Ishikawa (cell line): ENCODE measurements at regions not wholly inside any gene's neighbourhood (a gene's known extent, or its start where the extent isn't known, plus 50 kb on each side); places are given as distances from the start of the nearest gene placed in this dataset.

Experiments used
- CEBPB ChIP-seq: IDR thresholded peaks from 2 replicates; pipeline ENCODE4 v1.6.1; 2012
- CREB1 ChIP-seq: IDR thresholded peaks from 2 replicates; pipeline ENCODE4 v1.6.1; 2012; ENCODE audit warnings: low read depth
- EGR1 ChIP-seq: IDR thresholded peaks from 2 replicates; pipeline ENCODE4 v1.6.1; 2012
- EP300 ChIP-seq: IDR thresholded peaks from 2 replicates; pipeline ENCODE4 v1.6.1; 2012; ENCODE audit warnings: borderline replicate concordance
- FOXM1 ChIP-seq: IDR thresholded peaks from 2 replicates; pipeline ENCODE4 v1.6.1; 2012; ENCODE audit warnings: low read depth, borderline replicate concordance
- NFIC ChIP-seq: IDR thresholded peaks from 2 replicates; pipeline ENCODE4 v1.6.1; 2012
- RAD21 ChIP-seq: IDR thresholded peaks from 2 replicates; pipeline ENCODE4 v1.6.1; 2012; ENCODE audit warnings: low read depth
- REST ChIP-seq: IDR thresholded peaks from 2 replicates; pipeline ENCODE4 v1.6.1; 2012; ENCODE audit warnings: low read depth, mild to moderate bottlenecking
- TAF1 ChIP-seq: IDR thresholded peaks from 2 replicates; pipeline ENCODE4 v1.6.1; 2012; ENCODE audit warnings: low read depth, mild to moderate bottlenecking
- TCF12 ChIP-seq: IDR thresholded peaks from 2 replicates; pipeline ENCODE4 v1.6.1; 2012; ENCODE audit warnings: low read depth
- TEAD4 ChIP-seq: IDR thresholded peaks from 2 replicates; pipeline ENCODE4 v1.6.1; 2012
- USF1 ChIP-seq: IDR thresholded peaks from 2 replicates; pipeline ENCODE4 v1.6.1; 2012
- YY1 ChIP-seq: IDR thresholded peaks from 2 replicates; pipeline ENCODE4 v1.6.1; 2012; ENCODE audit warnings: low read depth
- ZBTB7A ChIP-seq: IDR thresholded peaks from 2 replicates; pipeline ENCODE4 v1.6.1; 2012; ENCODE audit warnings: low read depth
- TF ChIP-seq, protein P1 (sequence below): IDR thresholded peaks from 2 replicates; pipeline ENCODE4 v1.6.1; 2012

DNA sequence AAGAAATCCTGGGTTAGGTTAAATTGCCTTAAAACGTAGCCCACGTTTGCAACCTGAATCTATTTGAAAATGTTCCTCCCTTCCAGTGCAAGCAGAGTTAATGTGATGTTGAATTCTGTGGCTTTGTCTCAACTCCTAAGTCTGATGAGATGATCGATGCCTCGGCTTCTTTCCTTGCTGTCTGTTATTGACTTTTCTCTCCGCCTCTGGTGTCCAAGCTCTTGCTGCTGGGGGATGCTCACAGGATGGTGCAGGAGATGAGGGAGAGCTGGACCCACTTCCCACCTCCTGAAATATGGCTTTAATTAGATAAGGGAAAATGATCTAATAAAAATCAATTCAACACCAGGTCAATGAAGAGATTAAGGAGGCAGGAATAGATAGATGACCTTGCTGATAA is 407.9 kb upstream of the RGMA start:
- TF ChIP-seq EP300: no peak

DNA sequence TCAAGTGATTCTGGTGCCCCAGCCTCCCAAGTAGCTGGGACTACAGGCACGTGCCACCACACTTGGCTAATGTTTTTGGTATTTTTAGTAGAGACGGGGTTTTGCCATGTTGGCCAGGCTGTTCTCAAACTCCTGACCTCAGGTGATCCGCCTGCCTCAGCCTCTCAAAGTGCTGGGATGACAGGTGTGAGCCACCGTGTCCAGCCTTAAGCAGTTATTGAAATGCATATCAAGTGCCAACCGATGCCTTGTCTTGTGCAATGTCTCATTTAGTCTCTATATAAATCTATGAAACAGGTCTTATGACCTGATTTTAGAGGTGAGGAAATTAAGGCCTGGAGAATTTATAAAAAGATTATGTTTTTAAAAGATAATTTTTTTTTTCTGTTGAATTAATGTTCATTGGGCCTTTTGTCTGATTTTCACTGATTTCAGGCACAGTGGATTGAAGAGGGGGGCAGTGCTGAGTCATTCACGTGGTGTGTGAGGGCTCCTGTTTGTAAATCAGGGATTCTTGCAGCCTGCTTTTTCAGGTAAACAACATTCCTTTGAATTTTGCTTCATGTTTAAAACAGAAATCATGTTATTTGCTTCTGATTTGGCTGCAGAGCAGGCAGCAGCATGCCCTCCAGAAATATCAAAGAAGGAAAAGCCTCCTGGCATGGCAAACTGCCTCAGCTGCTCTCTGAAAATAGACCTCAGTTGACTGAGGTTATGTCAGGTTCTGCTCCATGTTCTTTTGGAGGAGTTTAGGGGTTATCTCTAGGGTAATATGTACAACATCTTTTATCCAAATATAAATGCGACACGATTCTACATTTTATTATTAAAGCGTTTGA is 407.0 kb upstream of the RGMA start:
- TF ChIP-seq ZBTB7A (no peak), RAD21 (no peak)

- no peak for TF ChIP-seq USF1
- TF ChIP-seq TAF1: no peak
- TF ChIP-seq CREB1: no peak
- no peak for TF ChIP-seq EGR1
- TF ChIP-seq RAD21: no peak
- TF ChIP-seq NFIC: no peak
- TF ChIP-seq YY1: no peak
- no peak for TF ChIP-seq EP300
Observed at GRCh38 chr15:93493172-93493571, 404.2 kb upstream of the RGMA start.

DNA sequence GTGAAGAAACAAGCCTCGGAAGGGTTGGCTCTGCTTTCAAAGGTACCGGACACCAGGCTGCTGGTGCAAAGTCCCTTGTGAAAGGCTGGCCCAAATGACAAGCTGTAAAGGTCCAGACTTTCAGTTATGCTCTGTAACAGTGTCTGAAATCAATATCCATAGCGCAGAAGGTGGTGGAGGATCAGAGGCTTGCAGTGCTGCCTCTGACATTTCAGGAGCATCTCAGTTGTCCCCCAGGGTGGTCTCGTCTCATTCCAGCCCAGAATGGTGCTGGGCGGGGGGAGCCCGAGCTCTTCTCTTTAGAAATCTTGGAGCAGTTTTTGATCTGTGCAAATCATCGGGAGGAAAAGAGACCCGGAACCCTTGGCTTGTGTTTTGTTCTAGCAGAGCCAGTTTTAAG is 402.3 kb upstream of the RGMA start:
- TF ChIP-seq EP300 (no peak), YY1 (no peak), CEBPB (no peak), TAF1 (no peak), TCF12 (no peak), RAD21 (no peak), TEAD4 (no peak), ZBTB7A (no peak), NFIC (no peak), EGR1 (no peak), FOXM1 (no peak), REST (no peak)
- TF ChIP-seq, protein P1, sequence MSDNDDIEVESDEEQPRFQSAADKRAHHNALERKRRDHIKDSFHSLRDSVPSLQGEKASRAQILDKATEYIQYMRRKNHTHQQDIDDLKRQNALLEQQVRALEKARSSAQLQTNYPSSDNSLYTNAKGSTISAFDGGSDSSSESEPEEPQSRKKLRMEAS: no peak

DNA sequence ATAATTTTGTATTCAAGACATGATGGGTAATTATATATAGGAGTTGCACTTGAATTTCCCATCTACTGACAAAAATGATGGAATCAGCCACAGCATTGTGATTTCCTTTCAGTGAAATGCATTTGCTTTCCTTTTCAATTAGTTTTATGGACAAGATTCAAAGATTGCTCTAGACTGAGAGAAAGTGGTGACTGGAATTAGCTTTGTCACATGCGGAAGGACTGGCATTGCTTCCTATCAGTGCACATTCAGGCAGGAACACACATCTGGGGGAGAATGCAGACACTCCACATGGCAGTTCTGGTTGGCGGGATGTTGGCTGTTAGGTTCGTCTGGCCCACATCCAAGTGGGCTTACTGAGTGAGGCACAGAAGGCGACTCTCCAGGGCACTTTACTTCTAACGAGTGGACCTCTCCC is 399.3 kb upstream of the RGMA start:
- TF ChIP-seq TCF12 (no peak), FOXM1 (no peak)

- TF ChIP-seq EP300 (no peak), NFIC (no peak), TEAD4 (no peak), TAF1 (no peak), ZBTB7A (no peak), EGR1 (no peak), FOXM1 (no peak), CEBPB (no peak), CREB1 (no peak), RAD21 (no peak), USF1 (no peak), YY1 (no peak), TCF12 (no peak), REST (no peak)
- TF ChIP-seq, protein P1: no peak
Observed at GRCh38 chr15:93486407-93487117, 397.6 kb upstream of the RGMA start.
